Brain microvascular endothelial cell (primary cell): ENCODE measurements at regions not wholly inside any gene's neighbourhood (a gene's known extent, or its start where the extent isn't known, plus 50 kb on each side); places are given as distances from the start of the nearest gene placed in this dataset.

ENCODE experiments used
- DNase-seq: peaks from one replicate; pipeline ENCODE4 v3.0.0-alpha.2; 2020
- H3K27ac ChIP-seq: fragments of 250-450 bp; sonication (Bioruptor Pico); 2 replicates; pipeline ENCODE4 v1.5.1; 2020; ENCODE audit warnings: mild to moderate bottlenecking, moderate library complexity
- H3K27me3 ChIP-seq: fragments of 250-450 bp; sonication (Bioruptor Pico); replicated peaks from 2 replicates; pipeline ENCODE4 v1.5.1; 2020; ENCODE audit warnings: mild to moderate bottlenecking
- H3K36me3 ChIP-seq: fragments of 250-450 bp; sonication (Bioruptor Pico); replicated peaks from 2 replicates; pipeline ENCODE4 v1.5.1; 2020; ENCODE audit warnings: mild to moderate bottlenecking
- H3K4me3 ChIP-seq: 2 replicates; pipeline ENCODE4 v1.5.1; 2011; ENCODE audit warnings: low read depth, mild to moderate bottlenecking, control low read depth, low read length, moderate library complexity
- in situ Hi-C: cut with HindIII; loops from 2 replicates; pipeline ENCODE4 v1.10.0; 2017; ENCODE audit warnings: low sequenced_read_pairs, low pct_ligation_motif_present
- TF ChIP-seq, protein P1 (sequence below): IDR thresholded peaks from 2 replicates; pipeline ENCODE4 v1.5.1; 2011; ENCODE audit warnings: low read depth, mild to moderate bottlenecking, moderate library complexity, low read length, control low read depth, inconsistent platforms; ENCODE audit errors: missing control alignments

DNA sequence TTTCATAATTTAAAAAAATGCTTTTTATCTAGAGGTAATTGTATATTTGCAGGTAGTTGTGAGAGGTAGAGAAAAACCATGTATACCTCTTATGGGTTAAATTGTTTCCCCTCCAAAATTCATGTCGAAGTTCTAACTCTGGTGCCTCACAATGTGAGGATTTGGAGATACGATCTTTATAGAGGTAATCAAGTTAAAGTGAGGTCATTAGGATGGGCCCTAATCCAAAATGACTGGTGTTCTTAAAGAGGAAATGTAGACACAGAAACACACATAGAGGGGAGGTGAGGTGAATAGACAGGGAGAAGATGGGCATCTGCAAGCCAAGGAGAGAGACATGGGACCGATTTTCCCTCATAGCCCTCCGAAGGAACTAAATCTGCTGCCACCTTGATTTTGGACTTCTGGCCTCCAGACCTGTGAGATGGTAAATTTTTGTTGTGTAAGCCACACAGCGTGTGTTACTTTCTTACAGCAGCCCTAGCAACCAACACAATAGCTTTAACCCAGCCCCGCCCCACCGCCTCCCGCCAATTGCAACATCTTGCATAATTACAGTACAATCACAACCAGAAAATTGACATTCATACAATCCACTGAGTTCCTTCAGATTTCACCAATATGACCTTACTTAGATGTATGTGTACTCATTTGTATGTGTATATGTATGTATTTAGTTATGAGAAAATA lies 208.9 kb downstream of the MIB1 start:
- H3K27ac ChIP-seq, result no peak overlapping the region
- no peaks in the 10 kb centered on the region for H3K36me3 ChIP-seq
- TF ChIP-seq, protein P1, sequence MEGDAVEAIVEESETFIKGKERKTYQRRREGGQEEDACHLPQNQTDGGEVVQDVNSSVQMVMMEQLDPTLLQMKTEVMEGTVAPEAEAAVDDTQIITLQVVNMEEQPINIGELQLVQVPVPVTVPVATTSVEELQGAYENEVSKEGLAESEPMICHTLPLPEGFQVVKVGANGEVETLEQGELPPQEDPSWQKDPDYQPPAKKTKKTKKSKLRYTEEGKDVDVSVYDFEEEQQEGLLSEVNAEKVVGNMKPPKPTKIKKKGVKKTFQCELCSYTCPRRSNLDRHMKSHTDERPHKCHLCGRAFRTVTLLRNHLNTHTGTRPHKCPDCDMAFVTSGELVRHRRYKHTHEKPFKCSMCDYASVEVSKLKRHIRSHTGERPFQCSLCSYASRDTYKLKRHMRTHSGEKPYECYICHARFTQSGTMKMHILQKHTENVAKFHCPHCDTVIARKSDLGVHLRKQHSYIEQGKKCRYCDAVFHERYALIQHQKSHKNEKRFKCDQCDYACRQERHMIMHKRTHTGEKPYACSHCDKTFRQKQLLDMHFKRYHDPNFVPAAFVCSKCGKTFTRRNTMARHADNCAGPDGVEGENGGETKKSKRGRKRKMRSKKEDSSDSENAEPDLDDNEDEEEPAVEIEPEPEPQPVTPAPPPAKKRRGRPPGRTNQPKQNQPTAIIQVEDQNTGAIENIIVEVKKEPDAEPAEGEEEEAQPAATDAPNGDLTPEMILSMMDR, result no peak
- no peak for DNase-seq
- in situ Hi-C loops, result no loop called here
- H3K27me3 ChIP-seq, result no peaks in the 10 kb centered on the region
- no peak overlapping the region for H3K4me3 ChIP-seq

GRCh38 chr18:21955757-21956652 lies 213.4 kb upstream of the GATA6 start:
- TF ChIP-seq, protein P1, result peak; percentile 98
- Histone ChIP-seq H3K27ac (no peak overlapping the region), H3K36me3 (no peaks in the 10 kb centered on the region), H3K27me3 (no peaks in the 10 kb centered on the region), H3K4me3 (no peak overlapping the region)
- DNase-seq, result peak; percentile 67
- in situ Hi-C loops, result no loop called here

DNA sequence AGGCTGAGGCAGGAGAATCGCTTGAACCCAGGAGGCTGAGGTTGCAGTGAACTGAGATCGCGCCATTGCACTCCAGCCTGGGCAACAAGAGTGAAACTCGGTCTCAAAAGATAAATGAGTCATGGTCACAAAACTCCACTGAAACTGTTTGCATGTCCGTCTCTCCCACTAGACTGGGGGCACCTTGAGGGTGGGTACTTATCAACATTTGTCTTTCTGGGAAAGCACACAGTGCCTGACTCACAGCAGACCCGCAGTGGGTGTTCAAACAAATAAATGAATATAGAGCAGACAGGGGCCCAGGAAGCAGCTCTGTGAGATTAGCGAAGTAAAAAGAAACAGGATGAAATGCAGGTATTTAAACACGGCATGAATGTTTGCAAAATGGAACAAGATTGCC lies 211.1 kb upstream of the GATA6 start:
- in situ Hi-C loops, result no loop called here
- H3K27me3 ChIP-seq, result no peaks in the 10 kb centered on the region
- no peak for DNase-seq

DNA sequence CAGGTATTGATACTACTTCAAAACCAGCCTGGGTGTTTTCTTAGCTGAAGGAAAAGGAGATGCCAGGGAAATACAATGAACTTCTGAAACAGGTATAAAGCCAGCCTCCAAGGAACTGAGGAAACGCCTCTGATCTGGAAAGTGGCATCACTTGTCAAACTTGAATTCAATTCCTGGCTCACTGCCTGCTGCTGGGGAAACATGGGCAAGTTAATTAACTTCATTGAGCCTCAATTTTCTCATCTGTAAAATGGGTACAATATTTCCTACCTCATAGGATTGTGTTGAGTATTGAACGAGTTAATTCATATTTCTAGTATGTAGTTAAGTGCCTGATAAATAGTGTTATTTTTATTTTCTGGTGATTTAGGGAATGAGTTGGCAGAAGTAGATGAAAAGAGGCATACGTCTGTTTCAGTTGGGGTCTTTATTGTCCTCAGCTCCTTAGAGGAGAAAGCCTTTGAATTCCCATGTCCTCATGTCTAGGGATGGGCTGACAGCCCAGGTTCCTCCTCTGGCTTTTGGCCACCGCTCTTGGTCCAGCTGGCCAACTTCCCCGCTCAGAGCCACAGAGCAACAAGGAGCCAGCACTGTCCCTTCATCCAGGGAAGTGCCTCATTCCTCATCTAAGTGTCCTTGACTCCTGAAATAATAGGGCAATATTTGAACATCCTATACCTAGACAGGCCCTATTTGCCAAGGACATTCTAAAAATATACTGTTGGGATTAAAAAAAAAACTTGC lies 210.5 kb upstream of the GATA6 start:
- in situ Hi-C loops, result no loop called here
- TF ChIP-seq, protein P1, result no peak
- DNase-seq, result no peak

More for the DNA sequence above, 211.1 kb upstream of the GATA6 start:
- TF ChIP-seq, protein P1, result no peak
- no peak overlapping the region for H3K4me3 ChIP-seq
- H3K36me3 ChIP-seq, result no peaks in the 10 kb centered on the region
- no peak overlapping the region for H3K27ac ChIP-seq

GRCh38 chr18:21960189-21960588 lies 209.2 kb upstream of the GATA6 start:
- H3K4me3 ChIP-seq, result no peak overlapping the region
- no peaks in the 10 kb centered on the region for H3K27me3 ChIP-seq
- DNase-seq, result peak; percentile 29
- H3K36me3 ChIP-seq, result no peaks in the 10 kb centered on the region
- TF ChIP-seq, protein P1, result no peak
- in situ Hi-C loops, result no loop called here
- H3K27ac ChIP-seq, result no peak overlapping the region

More for the DNA sequence above, 210.5 kb upstream of the GATA6 start:
- no peaks in the 10 kb centered on the region for H3K36me3 ChIP-seq
- no peak overlapping the region for H3K4me3 ChIP-seq
- H3K27ac ChIP-seq, result no peak overlapping the region
- H3K27me3 ChIP-seq, result no peaks in the 10 kb centered on the region
